ENCODE measurements at regions not wholly inside any gene's neighbourhood (a gene's known extent, or its start where the extent isn't known, plus 50 kb on each side); places are given as distances from the start of the nearest gene placed in this dataset.

GRCh38 chr12:115185506-115185905 lies 501.5 kb upstream of the TBX3 start:
- TF ChIP-seq EZH2 (IDR thresholded peaks at IDR 0.05), result no peak
- TF ChIP-seq CTCF (IDR thresholded peaks at IDR 0.05 in 2 of 3, conservative IDR thresholded peaks at IDR 0.05 in 1 of 3; ENCODE audit: borderline replicate concordance in 1 of 3, insufficient read depth in 1 of 3, low read depth in 2 of 3, low read length in 2 of 3), result no peak
- TF ChIP-seq POLR2AphosphoS5 (IDR thresholded peaks at IDR 0.05; ENCODE audit: low read depth, low read length), result no peak
- no peak for TF ChIP-seq ZFX (IDR thresholded peaks at IDR 0.05)

Data from HCT116 (cell line).